T-cell (primary cell): ENCODE measurements at regions not wholly inside any gene's neighbourhood (a gene's known extent, or its start where the extent isn't known, plus 50 kb on each side); places are given as distances from the start of the nearest gene placed in this dataset.

Source experiments
- ATAC-seq, 4 experiments: fragments of 200-7000 bp in 3 of 4; fragments of 150-1000 bp in 1 of 4; cut with Tn5 transposase; replicated peaks in 1 of 4; 1 replicate in 3 of 4; 2 replicates in 1 of 4; pipeline ENCODE4 v1.10.0; 2021; ENCODE audit warnings: moderate library complexity in 3 of 4, mild to moderate bottlenecking in 2 of 4, moderate number of reproducible peaks in 1 of 4
- CTCF ChIA-PET, 2 donors: fragments of 300-600 bp; sonication (Branson Sonifier 250); formaldehyde crosslinking; loops; one replicate each; lab custom pipeline; 2022; ENCODE audit warnings: antibody characterized with exemption in 2 of 2; lab: Charles Lee
- POLR2A ChIA-PET, 2 donors: fragments of 300-600 bp; sonication (Branson Sonifier 250); formaldehyde crosslinking; loops; one replicate each; lab custom pipeline; 2022; ENCODE audit warnings: antibody characterized with exemption in 2 of 2; lab: Charles Lee
- DNase-seq, 35 experiments: peaks; one replicate each; pipeline versions ENCODE4 v3.0.0 to v3.0.0-alpha.2; 2013 to 2023
- H3K27ac ChIP-seq: one replicate; pipeline ENCODE4 v1.5.1; 2013; ENCODE audit warnings: low read length
- H3K27me3 ChIP-seq, 2 experiments: replicated peaks in 1 of 2; 1 replicate in 1 of 2; 2 replicates in 1 of 2; pipeline versions ENCODE4 v1.6.1 to v1.7.0; 2013; ENCODE audit warnings: low read length in 1 of 2, mixed read lengths in 1 of 2; ENCODE audit not compliant: control insufficient read depth in 2 of 2, insufficient read depth in 2 of 2; ENCODE audit errors: extremely low read depth in 1 of 2
- H3K36me3 ChIP-seq, 2 donors: 1 replicate in 1 of 2; 2 replicates in 1 of 2; pipeline versions ENCODE4 v1.6.1 to v1.7.0; 2013; ENCODE audit warnings: low read length in 1 of 2; ENCODE audit not compliant: control insufficient read depth in 2 of 2, insufficient read depth in 1 of 2; ENCODE audit errors: extremely low read depth in 1 of 2
- H3K4me1 ChIP-seq, 2 experiments: 1 replicate in 1 of 2; 2 replicates in 1 of 2; pipeline versions ENCODE4 v1.6.1 to v1.7.0; 2013; ENCODE audit warnings: low read length in 2 of 2, mixed read lengths in 1 of 2; ENCODE audit not compliant: insufficient read depth in 2 of 2, control insufficient read depth in 1 of 2; ENCODE audit errors: extremely low read depth in 1 of 2
- H3K4me3 ChIP-seq, 2 donors: 1 replicate in 1 of 2; 2 replicates in 1 of 2; pipeline versions ENCODE4 v1.5.1 to v1.7.0; 2013; ENCODE audit warnings: mild to moderate bottlenecking in 2 of 2, low read length in 1 of 2, moderate library complexity in 1 of 2; ENCODE audit not compliant: control insufficient read depth in 1 of 2; ENCODE audit errors: extremely low read depth in 1 of 2
- H3K9me3 ChIP-seq: 2 replicates; pipeline ENCODE4 v1.7.0; 2013
- H3K27ac Mint-ChIP-seq, 2 donors: one replicate each; pipeline ENCODE4 v1.8.0; 2020 to 2021; ENCODE audit warnings: mild to moderate bottlenecking in 2 of 2, mixed read lengths in 2 of 2
- H3K27me3 Mint-ChIP-seq, 2 donors: one replicate each; pipeline ENCODE4 v1.8.0; 2021 to 2022; ENCODE audit warnings: mixed read lengths in 2 of 2
- H3K36me3 Mint-ChIP-seq: one replicate; pipeline ENCODE4 v1.8.0; 2021; ENCODE audit warnings: mixed read lengths
- H3K4me1 Mint-ChIP-seq, 3 donors: one replicate each; pipeline ENCODE4 v1.8.0; 2020 to 2022; ENCODE audit warnings: mixed read lengths in 3 of 3, mild to moderate bottlenecking in 1 of 3
- H3K4me3 Mint-ChIP-seq, 3 donors: one replicate each; pipeline ENCODE4 v1.8.0; 2020 to 2022; ENCODE audit warnings: mild to moderate bottlenecking in 3 of 3, mixed read lengths in 3 of 3, moderate library complexity in 3 of 3
- H3K9me3 Mint-ChIP-seq, 3 donors: one replicate each; pipeline ENCODE4 v1.8.0; 2020 to 2022; ENCODE audit warnings: mixed read lengths in 3 of 3
- WGBS: methylation state at CpG from one replicate; pipeline ENCODE4 v1.1.5; 2013; ENCODE audit warnings: missing lambda C conversion rate; ENCODE audit not compliant: insufficient coverage; 5-methylcytosine and 5-hydroxymethylcytosine counted together

- DNase-seq (no peak), ATAC-seq (no peak)
- peaks cover 17 to 32% of the 10 kb centered on the region in 2 donors for H3K27me3 Mint-ChIP-seq
- CTCF ChIA-PET = no interaction called here
- H3K4me1 Mint-ChIP-seq = no peaks in the 10 kb centered on the region
- no peaks in the 10 kb centered on the region for H3K9me3 ChIP-seq
- POLR2A ChIA-PET = no interaction called here
- H3K27ac ChIP-seq = no peak overlapping the region
- H3K9me3 Mint-ChIP-seq = no peaks in the 10 kb centered on the region
- 75% methylated on average over 6 of the region's 7 CpGs for WGBS
- peaks cover 0 to 10% of the 10 kb centered on the region in 2 experiments for H3K27me3 ChIP-seq
- H3K4me3 ChIP-seq = no peak overlapping the region
- no peaks in the 10 kb centered on the region for H3K4me1 ChIP-seq
- no peaks in the 10 kb centered on the region for H3K36me3 ChIP-seq
- H3K4me3 Mint-ChIP-seq = no peak overlapping the region
- H3K27ac Mint-ChIP-seq = no peak overlapping the region
- no peaks in the 10 kb centered on the region for H3K36me3 Mint-ChIP-seq
Measured at GRCh38 chr1:227424953-227425352, 106.7 kb upstream of the CDC42BPA start.

GRCh38 chr1:227424159-227424680 lies 105.9 kb upstream of the CDC42BPA start:
- Histone ChIP-seq H3K4me3 (no peak overlapping the region), H3K27me3 (peaks cover 0 to 7% of the 10 kb centered on the region in 2 experiments), H3K36me3 (no peaks in the 10 kb centered on the region), H3K9me3 (no peaks in the 10 kb centered on the region), H3K27ac (no peak overlapping the region), H3K4me1 (no peaks in the 10 kb centered on the region)
- H3K27ac Mint-ChIP-seq = no peak overlapping the region
- H3K27me3 Mint-ChIP-seq = peaks cover 17 to 30% of the 10 kb centered on the region in 2 donors
- ATAC-seq (no peak), DNase-seq (no peak)
- no peaks in the 10 kb centered on the region for H3K9me3 Mint-ChIP-seq
- POLR2A ChIA-PET = no interaction called here
- H3K4me1 Mint-ChIP-seq = no peaks in the 10 kb centered on the region
- CTCF ChIA-PET = no interaction called here
- 80% methylated on average over 3 of the region's 7 CpGs for WGBS
- no peak overlapping the region for H3K4me3 Mint-ChIP-seq
- H3K36me3 Mint-ChIP-seq = no peaks in the 10 kb centered on the region

- ATAC-seq = no peak
- Mint-ChIP-seq H3K4me3 (no peak overlapping the region), H3K4me1 (no peaks in the 10 kb centered on the region), H3K36me3 (no peaks in the 10 kb centered on the region), H3K27me3 (peaks cover 17 to 29% of the 10 kb centered on the region in 2 donors), H3K9me3 (no peaks in the 10 kb centered on the region), H3K27ac (no peak overlapping the region)
- no CpG with 5 or more reads among the region's 2 CpGs for WGBS
- no peaks in the 10 kb centered on the region for H3K4me1 ChIP-seq
- POLR2A ChIA-PET = interaction anchor here in 1 of 2 donors (0.6 kb wide), 1 partner anchor 808 kb away, joined by 3 read pairs; no protein-coding TSS in a partner anchor
- H3K27me3 ChIP-seq = peaks cover 0 to 2% of the 10 kb centered on the region in 2 experiments
- no peaks in the 10 kb centered on the region for H3K36me3 ChIP-seq
- no peak overlapping the region for H3K27ac ChIP-seq
- H3K9me3 ChIP-seq = no peaks in the 10 kb centered on the region
- no peak overlapping the region for H3K4me3 ChIP-seq
- no peak for DNase-seq
- CTCF ChIA-PET = no interaction called here
Measured at GRCh38 chr1:227422581-227422980, 104.3 kb upstream of the CDC42BPA start.

GRCh38 chr1:227420147-227420546 lies 101.9 kb upstream of the CDC42BPA start:
- DNase-seq (no peak), ATAC-seq (no peak)
- Mint-ChIP-seq H3K27ac (no peak overlapping the region), H3K27me3 (peaks cover 14 to 21% of the 10 kb centered on the region in 2 donors), H3K4me1 (no peaks in the 10 kb centered on the region), H3K9me3 (no peaks in the 10 kb centered on the region), H3K36me3 (no peaks in the 10 kb centered on the region), H3K4me3 (no peak overlapping the region)
- WGBS = no CpG with 5 or more reads among the region's 5 CpGs
- ChIA-PET POLR2A (no interaction called here), CTCF (no interaction called here)
- H3K36me3 ChIP-seq = no peaks in the 10 kb centered on the region
- H3K4me3 ChIP-seq = no peak overlapping the region
- H3K27ac ChIP-seq = no peak overlapping the region
- peaks cover 0 to 2% of the 10 kb centered on the region in 2 experiments for H3K27me3 ChIP-seq
- H3K4me1 ChIP-seq = no peaks in the 10 kb centered on the region
- no peaks in the 10 kb centered on the region for H3K9me3 ChIP-seq

- H3K9me3 ChIP-seq = no peaks in the 10 kb centered on the region
- no peaks in the 10 kb centered on the region for H3K36me3 ChIP-seq
- H3K27ac ChIP-seq = no peak overlapping the region
- DNase-seq (no peak), ATAC-seq (no peak)
- no peaks in the 10 kb centered on the region for H3K4me1 ChIP-seq
- ChIA-PET POLR2A (no interaction called here), CTCF (no interaction called here)
- no peak overlapping the region for H3K4me3 ChIP-seq
- Mint-ChIP-seq H3K4me1 (no peaks in the 10 kb centered on the region), H3K27ac (no peak overlapping the region), H3K4me3 (no peak overlapping the region), H3K27me3 (peaks cover 7 to 14% of the 10 kb centered on the region in 2 donors), H3K9me3 (no peaks in the 10 kb centered on the region), H3K36me3 (no peaks in the 10 kb centered on the region)
- no CpG with 5 or more reads among the region's 2 CpGs for WGBS
- H3K27me3 ChIP-seq = peaks cover 0 to 10% of the 10 kb centered on the region in 2 experiments
Measured at GRCh38 chr1:227417756-227418480, 99.6 kb upstream of the CDC42BPA start.

- Histone ChIP-seq H3K27me3 (peaks cover 0 to 9% of the 10 kb centered on the region in 2 experiments), H3K36me3 (no peaks in the 10 kb centered on the region), H3K27ac (no peak overlapping the region), H3K4me1 (no peaks in the 10 kb centered on the region), H3K4me3 (no peak overlapping the region), H3K9me3 (no peaks in the 10 kb centered on the region)
- Mint-ChIP-seq H3K27me3 (peaks cover 8 to 13% of the 10 kb centered on the region in 2 donors), H3K4me3 (no peak overlapping the region), H3K36me3 (no peaks in the 10 kb centered on the region), H3K4me1 (no peaks in the 10 kb centered on the region), H3K27ac (no peak overlapping the region), H3K9me3 (no peaks in the 10 kb centered on the region)
- ATAC-seq = no peak
- ChIA-PET POLR2A (no interaction called here), CTCF (no interaction called here)
- no peak for DNase-seq
- no CpG with 5 or more reads among the region's 6 CpGs for WGBS
Measured at GRCh38 chr1:227416156-227416830, 98.0 kb upstream of the CDC42BPA start.
